GM12878 (cell line): ENCODE measurements at regions not wholly inside any gene's neighbourhood (a gene's known extent, or its start where the extent isn't known, plus 50 kb on each side); places are given as distances from the start of the nearest gene placed in this dataset.

Experiments used
- ATAC-seq: fragments of 200-7000 bp; cut with Tn5 transposase; 3 replicates; pipeline ENCODE4 v1.9.1; 2020; ENCODE audit warnings: mild to moderate bottlenecking, moderate library complexity
- BruUV-seq: library from RNA; stranded (reverse); fragments of 400-500 nt; replicated peaks from 2 replicates; lab custom pipeline; 2021; lab: Mats Ljungman, UMichigan
- CTCF ChIA-PET: fragments of 300-600 bp; sonication (Branson Sonifier 250); formaldehyde crosslinking; extraction: SDS; loops from one replicate; lab custom pipeline; 2021; ENCODE audit warnings: inconsistent platforms; lab: Yijun Ruan, JAX
- POLR2A ChIA-PET: fragments of 350-600 bp; formaldehyde crosslinking; extraction: SDS; loops from one replicate; lab custom pipeline; 2021; ENCODE audit warnings: inconsistent platforms; lab: Charles Lee
- RAD21 ChIA-PET: fragments of 300-600 bp; sonication (Branson Sonifier 250); formaldehyde crosslinking; loops from one replicate; lab custom pipeline; 2023; ENCODE audit warnings: antibody characterized with exemption; ENCODE audit not compliant: unreplicated experiment; lab: Charles Lee
- SMC1A ChIA-PET: fragments of 300-600 bp; sonication (Branson Sonifier 250); formaldehyde crosslinking; loops from one replicate; lab custom pipeline; 2023; ENCODE audit not compliant: unreplicated experiment, uncharacterized antibody; lab: Charles Lee
- DNase-seq: peaks from one replicate; pipeline ENCODE4 v3.0.0-alpha.2; 2011; ENCODE audit warnings: low read depth, low spot score
- FAIRE-seq: peaks from 3 replicates; lab custom pipeline; 2011; peaks lifted over from hg19 to GRCh38; lab: Jason Lieb, UNC
- H2AFZ ChIP-seq: 2 replicates; pipeline ENCODE4 v1.6.0; 2011; ENCODE audit warnings: low read depth, low read length, control low read depth; ENCODE audit not compliant: control insufficient read depth
- H3K27ac ChIP-seq: 2 replicates; pipeline ENCODE4 v1.5.1; 2011; ENCODE audit warnings: control low read depth; ENCODE audit not compliant: control insufficient read depth, insufficient read depth
- H3K27me3 ChIP-seq, 2 experiments: replicated peaks in 1 of 2; 2 replicates each; pipeline versions ENCODE4 v1.6.0 to v1.6.1; 2011; ENCODE audit warnings: low read length in 1 of 2; ENCODE audit not compliant: control insufficient read depth in 2 of 2, insufficient read depth in 2 of 2
- H3K36me3 ChIP-seq, 2 experiments: 2 replicates each; pipeline ENCODE4 v1.5.1; 2011; ENCODE audit warnings: low read length in 1 of 2; ENCODE audit not compliant: control insufficient read depth in 2 of 2, insufficient read depth in 2 of 2
- H3K4me1 ChIP-seq: 2 replicates; pipeline ENCODE4 v1.6.1; 2011; ENCODE audit warnings: mild to moderate bottlenecking, low read length, moderate library complexity, mixed read lengths; ENCODE audit not compliant: control insufficient read depth, insufficient read depth
- H3K4me2 ChIP-seq: 2 replicates; pipeline ENCODE4 v1.6.0; 2011; ENCODE audit warnings: control low read depth; ENCODE audit not compliant: control insufficient read depth, insufficient read depth
- H3K4me3 ChIP-seq: fragments of 200-600 bp; sonication (generic); 2 replicates; pipeline ENCODE4 v1.5.1; 2016
- H3K79me2 ChIP-seq: 2 replicates; pipeline ENCODE4 v1.6.0; 2011; ENCODE audit warnings: low read length; ENCODE audit not compliant: control insufficient read depth, insufficient read depth
- H3K9ac ChIP-seq: 2 replicates; pipeline ENCODE4 v1.8.0; 2011; ENCODE audit warnings: low read length, control low read depth, mixed read lengths; ENCODE audit not compliant: control insufficient read depth, insufficient read depth
- H3K9me3 ChIP-seq: replicated peaks from 3 replicates; pipeline ENCODE4 v1.5.1; 2011; ENCODE audit warnings: mild to moderate bottlenecking, low read length; ENCODE audit not compliant: control insufficient read depth, insufficient read depth
- H4K20me1 ChIP-seq: 2 replicates; pipeline ENCODE4 v1.6.0; 2011; ENCODE audit not compliant: control insufficient read depth, insufficient read depth
- CEBPZ ChIP-seq: fragments of 150-350 bp; IDR thresholded peaks from 2 replicates; pipeline ENCODE4 v1.6.1; 2016; ENCODE audit warnings: low read depth, low read length
- CHD1 ChIP-seq: IDR thresholded peaks from 2 replicates; pipeline ENCODE4 v1.6.1; 2012; ENCODE audit warnings: low read depth, low read length, improper control_type of control experiment
- CUX1 ChIP-seq: IDR thresholded peaks from 2 replicates; pipeline ENCODE4 v1.6.1; 2012; ENCODE audit warnings: improper control_type of control experiment, low read depth, low read length; ENCODE audit not compliant: insufficient replicate concordance
- E2F4 ChIP-seq: IDR thresholded peaks from 2 replicates; pipeline ENCODE4 v1.6.1; 2012; ENCODE audit warnings: low read depth, low read length, improper control_type of control experiment
- EGR1 ChIP-seq, 2 experiments: IDR thresholded peaks; 1 replicate in 1 of 2; 2 replicates in 1 of 2; pipeline ENCODE4 v1.6.1; 2011 to 2012; ENCODE audit warnings: low read depth in 2 of 2, low read length in 2 of 2, borderline replicate concordance in 1 of 2, mild to moderate bottlenecking in 1 of 2, moderate library complexity in 1 of 2
- FOXK2 ChIP-seq: fragments of 450-650 bp; IDR thresholded peaks from 2 replicates; pipeline ENCODE4 v1.6.1; 2017; ENCODE audit warnings: mild to moderate bottlenecking, moderate library complexity
- HDAC2 ChIP-seq: fragments of 200-600 bp; sonication (generic); IDR thresholded peaks from 2 replicates; pipeline ENCODE4 v1.6.1; 2017
- NBN ChIP-seq: fragments of 450-650 bp; IDR thresholded peaks from 2 replicates; pipeline ENCODE4 v1.6.1; 2016
- RB1 ChIP-seq: fragments of 450-650 bp; formaldehyde crosslinking; IDR thresholded peaks from 2 replicates; pipeline ENCODE4 v1.6.1; 2017; ENCODE audit warnings: mild to moderate bottlenecking, borderline replicate concordance
- WGBS: methylation state at CpG from one replicate; pipeline ENCODE4 v1.1.6; 2016; ENCODE audit warnings: low lambda C conversion rate; ENCODE audit not compliant: insufficient replicate concordance, insufficient coverage; ENCODE audit errors: missing lambda C conversion rate; 5-methylcytosine and 5-hydroxymethylcytosine counted together
- in situ Hi-C: fragments of 300-500 bp; cut with MboI; formaldehyde crosslinking; loops from 9 replicates; pipeline ENCODE4 v1.14.3; 2018; ENCODE audit warnings: mixed read lengths
- intact Hi-C: fragments of 100-400 bp; cut with micrococcal nuclease; formaldehyde crosslinking; loops from one replicate; pipeline ENCODE4 v1.14.2; 2022; ENCODE audit not compliant: unreplicated experiment

- TF ChIP-seq CUX1 = no peak
- TF ChIP-seq CHD1 = no peak
- no peak for TF ChIP-seq RB1
- TF ChIP-seq E2F4 = no peak
Observed at GRCh38 chr3:194212161-194212844, 76.4 kb downstream of the HES1 start (continued).

- no peaks in the 10 kb centered on the region for H3K36me3 ChIP-seq
- ATAC-seq (no peak), DNase-seq (no peak), FAIRE-seq (no peak)
- ChIA-PET RAD21 (no interaction called here), CTCF (no interaction called here), SMC1A (no interaction called here), POLR2A (no interaction called here)
- H3K9me3 ChIP-seq = no peaks in the 10 kb centered on the region
- intact Hi-C loops (no loop called here), in situ Hi-C loops (no loop called here)
- no peak overlapping the region for H3K27ac ChIP-seq
- peaks cover 2 to 3% of the 10 kb centered on the region in 2 experiments; a peak in 3 of 4 replicates for H3K27me3 ChIP-seq
- H3K79me2 ChIP-seq = no peaks in the 10 kb centered on the region
- no peak overlapping the region for H3K4me3 ChIP-seq
- no peak overlapping the region for H3K4me2 ChIP-seq
- WGBS = 19% methylated on average over 10 of the region's 10 CpGs
- no TSS peak for BruUV-seq
- H3K4me1 ChIP-seq = no peaks in the 10 kb centered on the region
- no peak overlapping the region for H3K9ac ChIP-seq
- no peaks in the 10 kb centered on the region for H4K20me1 ChIP-seq
- H2AFZ ChIP-seq = no peak overlapping the region
- TF ChIP-seq CEBPZ (no peak), FOXK2 (no peak), EGR1 (IDR thresholded peaks at IDR 0.05; ENCODE audit: borderline replicate concordance in 1 of 2, low read depth in 2 of 2, low read length in 2 of 2) (no peak), NBN (no peak), HDAC2 (no peak)
Observed at GRCh38 chr3:194212845-194213331, 76.9 kb downstream of the HES1 start.
